Nephron (organoid): ENCODE measurements at regions not wholly inside any gene's neighbourhood (a gene's known extent, or its start where the extent isn't known, plus 50 kb on each side); places are given as distances from the start of the nearest gene placed in this dataset.
A peak's percentile ranks its signal among the peaks of the same experiment; 100 is the strongest.

Experiments
- H3K27ac Mint-ChIP-seq, 3 experiments: 2 replicates each; pipeline ENCODE4 v1.8.0; 2020; ENCODE audit warnings: mixed read lengths in 3 of 3, mild to moderate bottlenecking in 2 of 3, moderate library complexity in 1 of 3
- H3K27me3 Mint-ChIP-seq: 2 replicates; pipeline ENCODE4 v1.8.0; 2021; ENCODE audit warnings: low read depth, mild to moderate bottlenecking, moderate library complexity, mixed read lengths
- H3K36me3 Mint-ChIP-seq: 2 replicates; pipeline ENCODE4 v1.8.0; 2020; ENCODE audit warnings: low read depth, mixed read lengths
- H3K4me1 Mint-ChIP-seq: 2 replicates; pipeline ENCODE4 v1.8.0; 2020; ENCODE audit warnings: mixed read lengths
- H3K4me3 Mint-ChIP-seq, 3 experiments: 2 replicates each; pipeline ENCODE4 v1.8.0; 2020; ENCODE audit warnings: mild to moderate bottlenecking in 3 of 3, mixed read lengths in 3 of 3, moderate library complexity in 2 of 3
- H3K9me3 Mint-ChIP-seq: 2 replicates; pipeline ENCODE4 v1.8.0; 2020; ENCODE audit warnings: mixed read lengths
- CTCF ChIP-seq, 3 experiments: fragments of 200-600 bp; sonication (generic); IDR thresholded peaks; one replicate each; pipeline ENCODE4 v1.5.0; 2021; ENCODE audit warnings: antibody characterized with exemption in 3 of 3; ENCODE audit not compliant: unreplicated experiment in 3 of 3

- Mint-ChIP-seq H3K27ac (no peak overlapping the region), H3K9me3 (no peaks in the 10 kb centered on the region), H3K4me3 (no peak overlapping the region), H3K36me3 (no peaks in the 10 kb centered on the region), H3K4me1 (no peaks in the 10 kb centered on the region), H3K27me3 (no peaks in the 10 kb centered on the region)
- TF ChIP-seq CTCF (IDR thresholded peaks at IDR 0.05; ENCODE audit: unreplicated experiment in 3 of 3), result peak; percentile 55 to 67 (median 58)
These were observed 534.7 kb downstream of the CDH10 start for GRCh38 chr5:24110004-24110615.

GRCh38 chr5:24112420-24112819 is 532.4 kb downstream of the CDH10 start:
- no peaks in the 10 kb centered on the region for H3K9me3 Mint-ChIP-seq
- no peaks in the 10 kb centered on the region for H3K36me3 Mint-ChIP-seq
- no peaks in the 10 kb centered on the region for H3K4me1 Mint-ChIP-seq
- H3K4me3 Mint-ChIP-seq, result no peak overlapping the region
- H3K27me3 Mint-ChIP-seq, result no peaks in the 10 kb centered on the region
- no peak overlapping the region for H3K27ac Mint-ChIP-seq
- TF ChIP-seq CTCF (IDR thresholded peaks at IDR 0.05; ENCODE audit: unreplicated experiment in 3 of 3), result no peak

- Mint-ChIP-seq H3K4me3 (no peak overlapping the region), H3K27ac (no peak overlapping the region), H3K27me3 (no peaks in the 10 kb centered on the region), H3K9me3 (no peaks in the 10 kb centered on the region), H3K36me3 (no peaks in the 10 kb centered on the region), H3K4me1 (no peaks in the 10 kb centered on the region)
- no peak for TF ChIP-seq CTCF (IDR thresholded peaks at IDR 0.05; ENCODE audit: unreplicated experiment in 3 of 3)
These were observed 526.4 kb downstream of the CDH10 start for GRCh38 chr5:24118351-24118750.

GRCh38 chr5:24135536-24135935 is 509.2 kb downstream of the CDH10 start:
- no peaks in the 10 kb centered on the region for H3K36me3 Mint-ChIP-seq
- no peaks in the 10 kb centered on the region for H3K9me3 Mint-ChIP-seq
- no peak overlapping the region for H3K4me3 Mint-ChIP-seq
- peaks cover under 1% of the 10 kb centered on the region for H3K4me1 Mint-ChIP-seq
- no peak for TF ChIP-seq CTCF (IDR thresholded peaks at IDR 0.05; ENCODE audit: unreplicated experiment in 3 of 3)
- no peaks in the 10 kb centered on the region for H3K27me3 Mint-ChIP-seq
- no peak overlapping the region for H3K27ac Mint-ChIP-seq

- H3K9me3 Mint-ChIP-seq, result no peaks in the 10 kb centered on the region
- H3K4me3 Mint-ChIP-seq, result no peak overlapping the region
- no peaks in the 10 kb centered on the region for H3K36me3 Mint-ChIP-seq
- TF ChIP-seq CTCF (IDR thresholded peaks at IDR 0.05; ENCODE audit: unreplicated experiment in 3 of 3), result no peak
- peaks cover 16% of the 10 kb centered on the region for H3K4me1 Mint-ChIP-seq
- H3K27me3 Mint-ChIP-seq, result no peaks in the 10 kb centered on the region
- peak overlapping the region in 2 of 3 experiments; percentile 47 to 56 for H3K27ac Mint-ChIP-seq
These were observed 503.7 kb downstream of the CDH10 start for GRCh38 chr5:24141046-24141445.

GRCh38 chr5:24142341-24142740 is 502.4 kb downstream of the CDH10 start:
- peaks cover 16% of the 10 kb centered on the region for H3K4me1 Mint-ChIP-seq
- H3K9me3 Mint-ChIP-seq, result no peaks in the 10 kb centered on the region
- H3K36me3 Mint-ChIP-seq, result no peaks in the 10 kb centered on the region
- H3K4me3 Mint-ChIP-seq, result peak overlapping the region in 1 of 3 experiments; percentile 19
- H3K27me3 Mint-ChIP-seq, result no peaks in the 10 kb centered on the region
- no peak for TF ChIP-seq CTCF (IDR thresholded peaks at IDR 0.05; ENCODE audit: unreplicated experiment in 3 of 3)
- H3K27ac Mint-ChIP-seq, result peak overlapping the region in 2 of 3 experiments; percentile 28 to 82
